B cell (primary cell): ENCODE measurements at regions not wholly inside any gene's neighbourhood (a gene's known extent, or its start where the extent isn't known, plus 50 kb on each side); places are given as distances from the start of the nearest gene placed in this dataset.

Experiments
- CTCF ChIP-seq: fragments of 200-600 bp; IDR thresholded peaks from one replicate; pipeline ENCODE4 v1.8.0; 2022; ENCODE audit warnings: antibody characterized with exemption, mild to moderate bottlenecking
- EZH2 ChIP-seq: IDR thresholded peaks from 2 replicates; pipeline ENCODE4 v1.6.1; 2012; ENCODE audit warnings: borderline replicate concordance, low read depth, mild to moderate bottlenecking, moderate library complexity, low read length; ENCODE audit not compliant: insufficient read depth, poor library complexity, severe bottlenecking

- no peak for TF ChIP-seq CTCF
- no peak for TF ChIP-seq EZH2
Measured at GRCh38 chr16:62272035-62272434, 235.8 kb upstream of the CDH8 start.
